ENCODE measurements at regions not wholly inside any gene's neighbourhood (a gene's known extent, or its start where the extent isn't known, plus 50 kb on each side); places are given as distances from the start of the nearest gene placed in this dataset.

DNA sequence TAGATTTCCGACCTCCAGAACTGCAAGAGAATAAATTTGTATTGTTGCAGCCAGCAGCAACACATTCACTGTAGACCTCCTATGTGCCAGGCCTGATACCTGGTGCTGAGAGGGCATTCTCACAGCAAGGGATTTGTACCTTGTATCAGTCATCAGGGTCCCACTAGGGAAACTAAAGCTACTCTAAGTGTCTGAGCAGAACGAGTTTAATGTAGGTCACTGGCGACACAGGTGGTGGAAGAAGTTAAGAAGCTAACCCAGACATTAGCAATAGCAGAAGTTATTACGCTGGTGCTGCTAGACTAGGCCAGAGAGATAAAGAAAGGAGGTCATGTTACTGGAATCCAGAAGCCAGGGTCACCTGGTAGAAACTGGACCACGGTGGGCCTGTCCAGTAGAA is 60.5 kb upstream of the BCL6 start:
- Histone ChIP-seq H4K20me1 (replicated peaks; ENCODE audit: control insufficient read depth, extremely low read depth, insufficient read depth, low read length) (no peaks in the 10 kb centered on the region), H3K4me1 (ENCODE audit: control insufficient read depth, extremely low read depth, insufficient read depth, low read length) (no peaks in the 10 kb centered on the region), H3K27me3 (ENCODE audit: control insufficient read depth in 2 of 2, insufficient read depth in 2 of 2, low read length in 2 of 2) (peaks cover 3 to 15% of the 10 kb centered on the region in 2 experiments), H2AFZ (ENCODE audit: low read depth, low read length) (no peak overlapping the region), H3K4me2 (ENCODE audit: insufficient read depth, low read length) (no peak overlapping the region), H3K9me3 (replicated peaks; ENCODE audit: control insufficient read depth, insufficient read depth, low read length) (no peaks in the 10 kb centered on the region), H3K79me2 (ENCODE audit: control insufficient read depth, insufficient read depth, low read length) (no peaks in the 10 kb centered on the region), H3K9ac (replicated peaks; ENCODE audit: extremely low read depth, insufficient read depth, low read length) (no peak overlapping the region), H3K36me3 (ENCODE audit: control insufficient read depth in 2 of 2, extremely low read depth in 1 of 2, insufficient read depth in 2 of 2, low read length in 2 of 2) (no peaks in the 10 kb centered on the region), H3K4me3 (replicated peaks in 1 of 3; ENCODE audit: insufficient read depth in 1 of 3, low read depth in 1 of 3, low read length in 3 of 3) (no peak overlapping the region), H3K9me1 (replicated peaks; ENCODE audit: control insufficient read depth, extremely low read depth, insufficient read depth, low read length) (no peaks in the 10 kb centered on the region), H3K27ac (ENCODE audit: insufficient read depth, low read depth, low read length) (no peak overlapping the region)
- ChIA-PET CTCF (interaction anchor here (0.5 kb wide), 1 partner anchor 325 kb away, joined by 3 read pairs; no protein-coding TSS in a partner anchor), POLR2A (no interaction called here)
- DNase-seq (ENCODE audit: low read depth, low spot score) (no peak), FAIRE-seq (no peak)
- no peak for TF ChIP-seq MYC (IDR thresholded peaks at IDR 0.05; ENCODE audit: low read depth, low read length)
- TF ChIP-seq, protein P1, sequence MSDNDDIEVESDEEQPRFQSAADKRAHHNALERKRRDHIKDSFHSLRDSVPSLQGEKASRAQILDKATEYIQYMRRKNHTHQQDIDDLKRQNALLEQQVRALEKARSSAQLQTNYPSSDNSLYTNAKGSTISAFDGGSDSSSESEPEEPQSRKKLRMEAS (IDR thresholded peaks at IDR 0.05; ENCODE audit: insufficient read depth, insufficient read length), result no peak
- TF ChIP-seq FOS (IDR thresholded peaks at IDR 0.05; ENCODE audit: borderline replicate concordance, insufficient read depth, low read length), result no peak
- TF ChIP-seq JUN (IDR thresholded peaks at IDR 0.05; ENCODE audit: borderline replicate concordance, insufficient read depth, insufficient read length, low read depth), result no peak
- no peak for TF ChIP-seq CTCF (IDR thresholded peaks at IDR 0.05; ENCODE audit: extremely low read depth in 1 of 2, insufficient read depth in 1 of 2, low read depth in 1 of 2, low read length in 2 of 2)
- no peak for TF ChIP-seq EZH2 (IDR thresholded peaks at IDR 0.05; ENCODE audit: borderline replicate concordance, low read depth, low read length, severe bottlenecking)
- no peak for TF ChIP-seq POLR2AphosphoS5 (IDR thresholded peaks at IDR 0.05; ENCODE audit: insufficient read depth, low read depth, low read length)
- TF ChIP-seq GATA2 (IDR thresholded peaks at IDR 0.05; ENCODE audit: insufficient read depth, insufficient read length, low read depth, low read length), result no peak
- TF ChIP-seq POLR2A (IDR thresholded peaks at IDR 0.05; ENCODE audit: low read depth, low read length), result no peak
- intact Hi-C loops (cut with micrococcal nuclease) (no loop called here), dilution Hi-C loops (cut with MboI; ENCODE audit: extremely low pct_ligation_motif_present, low sequenced_read_pairs) (no loop called here)
- BruUV-seq (replicated peaks), result no TSS peak
